K562 (cell line): ENCODE measurements at regions not wholly inside any gene's neighbourhood (a gene's known extent, or its start where the extent isn't known, plus 50 kb on each side); places are given as distances from the start of the nearest gene placed in this dataset.

Experiments
- ATAC-seq: fragments of 200-7000 bp; cut with Tn5 transposase; 3 replicates; pipeline ENCODE4 v1.9.1; 2020; ENCODE audit warnings: moderate library complexity
- BruUV-seq: library from RNA; stranded (reverse); fragments of 400-500 nt; replicated peaks from 2 replicates; lab custom pipeline; 2021; lab: Mats Ljungman, UMichigan
- CTCF ChIA-PET: fragments of 300-600 bp; formaldehyde crosslinking; extraction: SDS; loops from one replicate; lab custom pipeline; 2021; ENCODE audit warnings: low intra/inter-chr PET ratio; lab: Yijun Ruan, JAX
- POLR2A ChIA-PET: fragments of 300-600, 350-650 bp; sonication (Branson Sonifier 250); formaldehyde crosslinking; extraction: SDS; loops from one replicate; lab custom pipeline; 2021; ENCODE audit warnings: antibody characterized with exemption, inconsistent platforms; lab: Yijun Ruan, JAX
- DNase-seq, 4 experiments: peaks; one replicate each; pipeline versions ENCODE4 v3.0.0 to v3.0.0-alpha.2; 2011 to 2018; ENCODE audit warnings: low spot score in 3 of 4, mixed read lengths in 3 of 4; ENCODE audit errors: extremely low read depth in 1 of 4
- FAIRE-seq: peaks from 2 replicates; lab custom pipeline; 2011; peaks lifted over from hg19 to GRCh38; lab: Jason Lieb, UNC
- H2AFZ ChIP-seq: 2 replicates; pipeline ENCODE4 v1.6.0; 2011; ENCODE audit warnings: low read depth, low read length, control low read depth, inconsistent platforms
- H3K27ac ChIP-seq: fragments of 200-600 bp; 3 replicates; pipeline ENCODE4 v1.8.0; 2011; ENCODE audit warnings: low read depth, mild to moderate bottlenecking, control low read depth, inconsistent platforms, low read length, moderate library complexity, mixed read lengths; ENCODE audit errors: extremely low read depth
- H3K27me3 ChIP-seq, 2 experiments: fragments of 300-600 bp in 1 of 2; 2 replicates in 1 of 2; 3 replicates in 1 of 2; pipeline versions ENCODE4 v1.6.0 to v1.8.0; 2011; ENCODE audit warnings: inconsistent platforms in 2 of 2, low read length in 2 of 2, mild to moderate bottlenecking in 1 of 2, mixed read lengths in 1 of 2, moderate library complexity in 1 of 2; ENCODE audit not compliant: control insufficient read depth in 2 of 2, insufficient read depth in 2 of 2
- H3K36me3 ChIP-seq: fragments of 300-600 bp; 3 replicates; pipeline ENCODE4 v1.8.0; 2011; ENCODE audit warnings: mild to moderate bottlenecking, low read length, inconsistent platforms; ENCODE audit not compliant: control insufficient read depth, insufficient read depth
- H3K4me1 ChIP-seq, 2 experiments: fragments of 200-600 bp in 1 of 2; replicated peaks in 1 of 2; 2 replicates in 1 of 2; 3 replicates in 1 of 2; pipeline versions ENCODE4 v1.5.1 to v1.8.0; 2011; ENCODE audit warnings: inconsistent platforms in 2 of 2, low read length in 2 of 2, mild to moderate bottlenecking in 1 of 2, mixed read lengths in 1 of 2, moderate library complexity in 1 of 2; ENCODE audit not compliant: control insufficient read depth in 2 of 2, insufficient read depth in 2 of 2
- H3K4me2 ChIP-seq: 2 replicates; pipeline ENCODE4 v1.6.1; 2011; ENCODE audit warnings: low read length, control low read depth, inconsistent platforms, mixed read lengths; ENCODE audit not compliant: insufficient read depth
- H3K4me3 ChIP-seq: fragments of 200-600 bp; sonication (generic), shearing (Covaris generic); 2 replicates; pipeline ENCODE4 v1.5.1; 2016; ENCODE audit warnings: control low read depth, inconsistent platforms
- H3K79me2 ChIP-seq: fragments of 200-600 bp; 3 replicates; pipeline ENCODE4 v1.8.0; 2011; ENCODE audit warnings: low read length, inconsistent platforms; ENCODE audit not compliant: control insufficient read depth, insufficient read depth
- H3K9ac ChIP-seq, 2 experiments: 2 replicates each; pipeline versions ENCODE4 v1.6.0 to v1.6.1; 2011; ENCODE audit warnings: low read depth in 2 of 2, low read length in 2 of 2, control low read depth in 1 of 2, inconsistent platforms in 1 of 2, mild to moderate bottlenecking in 1 of 2, mixed read lengths in 1 of 2; ENCODE audit not compliant: insufficient read depth in 1 of 2
- H3K9me1 ChIP-seq: one replicate; pipeline ENCODE4 v1.6.0; 2011; ENCODE audit warnings: inconsistent platforms, mild to moderate bottlenecking, low read length, moderate library complexity; ENCODE audit not compliant: control insufficient read depth, insufficient read depth
- H3K9me3 ChIP-seq: replicated peaks from 2 replicates; pipeline ENCODE4 v1.5.1; 2011; ENCODE audit warnings: low read depth, low read length, inconsistent platforms; ENCODE audit not compliant: control insufficient read depth, insufficient read depth
- H4K20me1 ChIP-seq: replicated peaks from 2 replicates; pipeline ENCODE4 v1.6.1; 2011; ENCODE audit warnings: low read length, inconsistent platforms, mixed read lengths; ENCODE audit not compliant: control insufficient read depth, insufficient read depth
- CTBP1 ChIP-seq: fragments of 450-650 bp; IDR thresholded peaks from 2 replicates; pipeline ENCODE4 v1.6.1; 2016; ENCODE audit warnings: borderline replicate concordance
- E2F1 ChIP-seq: sonication (generic); formaldehyde crosslinking; IDR thresholded peaks from 2 replicates; pipeline ENCODE4 v1.8.1; 2023; ENCODE audit warnings: mild to moderate bottlenecking, missing genetic modification reagents, moderate library complexity
- HDAC8 ChIP-seq: fragments of 450-650 bp; IDR thresholded peaks from 2 replicates; pipeline ENCODE4 v1.6.1; 2016; ENCODE audit warnings: mild to moderate bottlenecking, missing genetic modification characterization, moderate library complexity, missing compliant biosample characterization
- HNRNPH1 ChIP-seq: fragments of 200-400 bp; formaldehyde crosslinking; optimal IDR thresholded peaks from 2 replicates; pipeline ENCODE3; 2017; ENCODE audit warnings: low read depth, mild to moderate bottlenecking, low read length, moderate library complexity
- IRF9 ChIP-seq: fragments of 450-650 bp; IDR thresholded peaks from 2 replicates; pipeline ENCODE4 v1.6.1; 2016; ENCODE audit warnings: missing biosample characterization, missing genetic modification characterization
- MAFF ChIP-seq: IDR thresholded peaks from 2 replicates; pipeline ENCODE4 v1.6.1; 2012; ENCODE audit warnings: low read length, improper control_type of control experiment
- NR2F6 ChIP-seq: fragments of 450-650 bp; formaldehyde crosslinking; IDR thresholded peaks from 2 replicates; pipeline ENCODE4 v1.4.0; 2020; ENCODE audit warnings: mild to moderate bottlenecking
- PML ChIP-seq: IDR thresholded peaks from 2 replicates; pipeline ENCODE4 v1.6.1; 2012; ENCODE audit warnings: low read length, inconsistent platforms
- TCF7L2 ChIP-seq: fragments of 150-350 bp; IDR thresholded peaks from 2 replicates; pipeline ENCODE4 v1.6.1; 2016; ENCODE audit warnings: low read depth, mild to moderate bottlenecking, low read length, moderate library complexity
- TEAD1 ChIP-seq, 2 experiments: fragments of 450-650 bp in 1 of 2; sonication (generic) in 1 of 2; formaldehyde crosslinking; IDR thresholded peaks; 2 replicates each; pipeline versions ENCODE4 v1.4.0 to v1.8.0; 2020 to 2022; ENCODE audit warnings: mild to moderate bottlenecking in 2 of 2, missing genetic modification reagents in 1 of 2
- ZBTB11 ChIP-seq, 3 experiments: fragments of 200-800 bp in 1 of 3; fragments of 250-450 bp in 1 of 3; fragments of 450-650 bp in 1 of 3; sonication (Bioruptor Pico) in 1 of 3; sonication (Bioruptor generic) in 1 of 3; formaldehyde crosslinking in 1 of 3; IDR thresholded peaks; 2 replicates each; pipeline versions ENCODE4 v1.6.1 to v1.8.0; 2016 to 2022; ENCODE audit warnings: mild to moderate bottlenecking in 2 of 3, missing genetic modification characterization in 2 of 3, missing compliant biosample characterization in 1 of 3, moderate library complexity in 1 of 3
- ZFPM2 ChIP-seq: fragments of 250-450 bp; sonication (Bioruptor Pico); IDR thresholded peaks from 2 replicates; pipeline ENCODE4 v1.5.1; 2022; ENCODE audit warnings: mild to moderate bottlenecking
- ZKSCAN3 ChIP-seq: fragments of 250-450 bp; sonication (Bioruptor Pico); IDR thresholded peaks from 2 replicates; pipeline ENCODE4 v1.4.0; 2020
- ZNF12 ChIP-seq: sonication (generic); formaldehyde crosslinking; IDR thresholded peaks from 2 replicates; pipeline ENCODE4 v1.4.0; 2020; ENCODE audit warnings: mild to moderate bottlenecking, missing genetic modification reagents
- ZNF124 ChIP-seq: sonication (generic); formaldehyde crosslinking; IDR thresholded peaks from 2 replicates; pipeline ENCODE4 v1.8.1; 2022; ENCODE audit warnings: missing genetic modification reagents
- ZNF280B ChIP-seq: fragments of 250-450 bp; sonication (Bioruptor Pico); IDR thresholded peaks from 2 replicates; pipeline ENCODE4 v1.5.1; 2021; ENCODE audit warnings: mild to moderate bottlenecking
- ZNF316 ChIP-seq: fragments of 450-650 bp; IDR thresholded peaks from 2 replicates; pipeline ENCODE4 v1.6.1; 2016
- in situ Hi-C: fragments of 300-500 bp; cut with MboI; formaldehyde crosslinking; loops from 4 replicates; pipeline ENCODE4 v1.15.0; 2018; ENCODE audit warnings: inconsistent platforms, mixed read lengths
- intact Hi-C: fragments of 100-400 bp; cut with micrococcal nuclease; formaldehyde crosslinking; loops from 2 replicates; pipeline ENCODE4 v1.14.2; 2022

- H4K20me1 ChIP-seq: no peaks in the 10 kb centered on the region
- ATAC-seq (no peak), DNase-seq (no peak), FAIRE-seq (no peak)
- no peaks in the 10 kb centered on the region for H3K79me2 ChIP-seq
- ChIA-PET CTCF (no interaction called here), POLR2A (no interaction called here)
- H3K9me3 ChIP-seq: no peaks in the 10 kb centered on the region
- no peaks in the 10 kb centered on the region for H3K36me3 ChIP-seq
- in situ Hi-C loops (no loop called here), intact Hi-C loops (no loop called here)
- H3K9me1 ChIP-seq: no peaks in the 10 kb centered on the region
- no TSS peak for BruUV-seq
- H3K4me3 ChIP-seq: no peak overlapping the region
- no peaks in the 10 kb centered on the region for H3K4me1 ChIP-seq
- H2AFZ ChIP-seq: no peak overlapping the region
- H3K27me3 ChIP-seq: no peaks in the 10 kb centered on the region
- no peak overlapping the region for H3K9ac ChIP-seq
- H3K4me2 ChIP-seq: no peak overlapping the region
- H3K27ac ChIP-seq: no peak overlapping the region
- no peak for TF ChIP-seq PML
- no peak for TF ChIP-seq TCF7L2
- TF ChIP-seq ZNF280B (CRISPR knock-in tag): no peak
- no peak for TF ChIP-seq HNRNPH1
- no peak for TF ChIP-seq ZFPM2 (CRISPR knock-in tag)
- 0 out of 2 replicates have a peak, but pooled peaks have one; percentile 14 for TF ChIP-seq MAFF
- TF ChIP-seq IRF9 (tag): no peak
- no peak for TF ChIP-seq NR2F6
- no peak for TF ChIP-seq E2F1
- no peak for TF ChIP-seq HDAC8 (tag)
- no peak for TF ChIP-seq ZKSCAN3 (CRISPR knock-in tag)
- no peak for TF ChIP-seq ZNF12
- TF ChIP-seq ZNF124: no peak
- no peak for TF ChIP-seq ZBTB11 (CRISPR knock-in tag; IDR thresholded peaks at IDR 0.05)
- TF ChIP-seq TEAD1 (CRISPR knock-in tag; IDR thresholded peaks at IDR 0.05): no peak
- TF ChIP-seq CTBP1: no peak
- TF ChIP-seq ZNF316: peak; percentile 42; the same call in 1 of the 2 replicates
Measured at GRCh38 chr11:39443424-39444022, 2015.9 kb downstream of the LRRC4C start.
